Gastroesophageal sphincter (tissue), 4 donors: ENCODE measurements at regions not wholly inside any gene's neighbourhood (a gene's known extent, or its start where the extent isn't known, plus 50 kb on each side); places are given as distances from the start of the nearest gene placed in this dataset.

Experiments
- ATAC-seq: fragments of 150-250 bp; one replicate; pipeline ENCODE4 v1.9.1; 2016; ENCODE audit warnings: mild to moderate bottlenecking, moderate library complexity
- H3K27ac ChIP-seq, 4 donors: fragments of 200-600 bp; sonication (generic) in 3 of 4; 1 replicate in 3 of 4; 2 replicates in 1 of 4; pipeline ENCODE4 v1.5.1; 2016 to 2019
- H3K27me3 ChIP-seq: fragments of 200-600 bp; sonication (generic); one replicate; pipeline ENCODE4 v1.5.1; 2019
- H3K36me3 ChIP-seq, 2 donors: fragments of 200-600 bp; sonication (generic); one replicate each; pipeline ENCODE4 v1.5.1; 2019; ENCODE audit warnings: control low read depth in 1 of 2
- H3K4me1 ChIP-seq, 3 donors: fragments of 200-600 bp; sonication (generic); 1 replicate in 2 of 3; 2 replicates in 1 of 3; pipeline ENCODE4 v1.5.1; 2016 to 2019; ENCODE audit warnings: control low read depth in 2 of 3
- H3K4me3 ChIP-seq, 2 donors: fragments of 200-600 bp; sonication (generic); one replicate each; pipeline ENCODE4 v1.5.1; 2019; ENCODE audit warnings: mild to moderate bottlenecking in 1 of 2, moderate library complexity in 1 of 2
- H3K9me3 ChIP-seq, 3 donors: fragments of 200-600 bp; sonication (generic); one replicate each; pipeline ENCODE4 v1.5.1; 2017 to 2019; ENCODE audit warnings: control low read depth in 2 of 3
- EP300 ChIP-seq: sonication (generic); formaldehyde crosslinking; IDR thresholded peaks from one replicate; pipeline ENCODE4 v1.6.1; 2017; ENCODE audit warnings: antibody characterized with exemption, mild to moderate bottlenecking
- POLR2A ChIP-seq, 2 donors: fragments of 450-650 bp; IDR thresholded peaks; one replicate each; pipeline ENCODE4 v1.6.1; 2017; ENCODE audit warnings: antibody characterized with exemption in 2 of 2, mild to moderate bottlenecking in 2 of 2, moderate library complexity in 1 of 2
- POLR2AphosphoS5 ChIP-seq: sonication (generic); formaldehyde crosslinking; IDR thresholded peaks from one replicate; pipeline ENCODE4 v1.6.1; 2017; ENCODE audit warnings: antibody characterized with exemption
- WGBS, 2 donors: methylation state at CpG; one replicate each; pipeline ENCODE4 v1.1.5; 2018; ENCODE audit warnings: low coverage in 1 of 2; 5-methylcytosine and 5-hydroxymethylcytosine counted together
- TF ChIP-seq, protein P1 (sequence below), 4 experiments: fragments of 200-600 bp in 2 of 4; fragments of 450-650 bp in 2 of 4; sonication (generic) in 1 of 4; IDR thresholded peaks; one replicate each; pipeline ENCODE4 v1.5.1; 2017 to 2019; ENCODE audit warnings: antibody characterized with exemption in 4 of 4, mild to moderate bottlenecking in 2 of 4, moderate library complexity in 2 of 4

DNA sequence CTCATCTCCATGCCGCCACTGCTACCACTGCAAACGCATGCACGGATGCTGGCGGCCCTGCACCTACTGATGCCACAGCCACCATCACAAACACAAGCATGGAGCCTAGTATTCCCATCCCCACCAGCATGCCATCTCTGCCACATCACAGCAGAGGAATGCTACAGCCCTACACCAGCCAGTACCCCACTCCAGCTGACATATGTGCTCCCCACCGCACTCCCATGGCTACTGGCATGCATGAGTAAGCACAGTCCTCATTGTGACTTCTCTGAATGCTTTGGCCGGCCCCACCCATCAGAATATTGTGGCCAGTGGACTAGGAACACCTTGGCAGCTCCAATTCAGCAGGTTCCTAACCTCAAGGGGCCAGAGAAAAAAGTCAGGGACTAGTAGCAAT is 705.5 kb downstream of the POM121L12 start:
- no peaks in the 10 kb centered on the region for H3K4me1 ChIP-seq
- ATAC-seq: no peak
- H3K27ac ChIP-seq: no peak overlapping the region
- TF ChIP-seq EP300: no peak
- TF ChIP-seq POLR2A (IDR thresholded peaks at IDR 0.05): no peak
- TF ChIP-seq, protein P1, sequence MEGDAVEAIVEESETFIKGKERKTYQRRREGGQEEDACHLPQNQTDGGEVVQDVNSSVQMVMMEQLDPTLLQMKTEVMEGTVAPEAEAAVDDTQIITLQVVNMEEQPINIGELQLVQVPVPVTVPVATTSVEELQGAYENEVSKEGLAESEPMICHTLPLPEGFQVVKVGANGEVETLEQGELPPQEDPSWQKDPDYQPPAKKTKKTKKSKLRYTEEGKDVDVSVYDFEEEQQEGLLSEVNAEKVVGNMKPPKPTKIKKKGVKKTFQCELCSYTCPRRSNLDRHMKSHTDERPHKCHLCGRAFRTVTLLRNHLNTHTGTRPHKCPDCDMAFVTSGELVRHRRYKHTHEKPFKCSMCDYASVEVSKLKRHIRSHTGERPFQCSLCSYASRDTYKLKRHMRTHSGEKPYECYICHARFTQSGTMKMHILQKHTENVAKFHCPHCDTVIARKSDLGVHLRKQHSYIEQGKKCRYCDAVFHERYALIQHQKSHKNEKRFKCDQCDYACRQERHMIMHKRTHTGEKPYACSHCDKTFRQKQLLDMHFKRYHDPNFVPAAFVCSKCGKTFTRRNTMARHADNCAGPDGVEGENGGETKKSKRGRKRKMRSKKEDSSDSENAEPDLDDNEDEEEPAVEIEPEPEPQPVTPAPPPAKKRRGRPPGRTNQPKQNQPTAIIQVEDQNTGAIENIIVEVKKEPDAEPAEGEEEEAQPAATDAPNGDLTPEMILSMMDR (IDR thresholded peaks at IDR 0.05): no peak
- no peak for TF ChIP-seq POLR2AphosphoS5
- no peaks in the 10 kb centered on the region for H3K36me3 ChIP-seq
- H3K4me3 ChIP-seq: no peak overlapping the region
- peaks cover 0 to 8% (median 0%) of the 10 kb centered on the region in 3 donors for H3K9me3 ChIP-seq
- H3K27me3 ChIP-seq: no peaks in the 10 kb centered on the region
- WGBS, 2 donors: 98% methylated on average over 4 of the region's 6 CpGs; no CpG with 5 or more reads in 1 of the 2 donors

DNA sequence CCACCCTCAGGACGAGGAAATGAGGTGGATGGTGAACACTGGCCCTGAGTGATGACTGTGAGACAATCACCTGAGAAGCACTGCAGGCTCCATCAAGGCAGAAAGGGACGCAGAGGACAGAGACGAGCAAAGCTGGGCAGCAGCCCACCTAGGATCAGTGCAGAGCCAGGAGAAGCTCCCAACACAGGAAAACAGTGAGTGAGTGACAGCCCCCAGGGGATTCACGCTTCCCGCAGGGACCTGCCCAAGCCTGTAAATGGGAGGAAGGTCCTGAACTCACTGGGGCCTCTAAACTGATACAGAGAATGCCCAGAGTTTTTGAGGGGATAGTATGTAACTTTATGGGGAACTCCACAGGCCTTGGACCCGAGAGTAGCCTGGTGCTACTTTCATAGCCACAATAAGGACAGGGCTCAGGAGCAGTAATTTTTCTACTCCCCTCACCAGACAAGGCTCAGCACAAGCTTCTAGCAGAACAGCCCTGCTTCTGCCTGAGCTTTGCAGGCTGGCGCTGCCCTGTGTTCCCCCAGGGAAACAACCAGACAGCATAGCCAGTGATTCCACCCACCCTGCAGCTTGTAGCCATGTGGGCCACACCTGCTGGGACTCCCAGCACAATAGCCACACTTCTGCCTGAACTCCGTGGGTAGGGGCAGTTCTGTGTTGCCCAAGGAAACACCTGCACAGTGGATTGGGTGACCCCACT is 708.4 kb downstream of the POM121L12 start:
- WGBS, 2 donors: 64 to 75% methylated on average over 3 to 6 of the region's 8 CpGs
- Histone ChIP-seq H3K4me1 (no peaks in the 10 kb centered on the region), H3K36me3 (no peaks in the 10 kb centered on the region), H3K4me3 (no peak overlapping the region), H3K9me3 (peaks cover 0 to 11% (median 0%) of the 10 kb centered on the region in 3 donors), H3K27me3 (no peaks in the 10 kb centered on the region), H3K27ac (no peak overlapping the region)
- TF ChIP-seq EP300 (no peak), POLR2A (IDR thresholded peaks at IDR 0.05) (no peak), POLR2AphosphoS5 (no peak)
- TF ChIP-seq, protein P1 (IDR thresholded peaks at IDR 0.05): no peak
- no peak for ATAC-seq

DNA sequence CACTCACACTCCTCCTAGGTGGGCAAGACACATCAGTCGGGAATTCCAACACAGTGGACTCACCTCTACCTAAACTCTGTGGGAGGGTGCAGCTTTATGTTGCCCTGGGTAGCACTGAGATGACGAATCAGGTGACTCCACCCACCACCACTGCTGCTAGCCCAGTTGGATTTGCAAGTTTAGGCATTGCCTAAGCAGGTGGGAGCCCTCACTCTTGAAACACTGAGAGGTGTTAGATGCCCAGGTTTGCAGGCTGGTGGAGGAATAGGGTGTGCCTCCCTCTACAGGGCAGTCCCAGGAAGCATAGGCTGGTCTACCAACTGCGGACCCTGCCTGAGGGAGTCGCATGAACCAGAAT is 708.9 kb downstream of the POM121L12 start:
- H3K9me3 ChIP-seq: peaks cover 0 to 11% (median 0%) of the 10 kb centered on the region in 3 donors
- WGBS, 2 donors: 100% methylated on average over 1 of the region's 4 CpGs; no CpG with 5 or more reads in 1 of the 2 donors
- H3K36me3 ChIP-seq: no peaks in the 10 kb centered on the region
- TF ChIP-seq, protein P1 (IDR thresholded peaks at IDR 0.05): no peak
- no peak for ATAC-seq
- no peaks in the 10 kb centered on the region for H3K27me3 ChIP-seq
- H3K4me1 ChIP-seq: no peaks in the 10 kb centered on the region
- no peak overlapping the region for H3K27ac ChIP-seq
- no peak overlapping the region for H3K4me3 ChIP-seq

DNA sequence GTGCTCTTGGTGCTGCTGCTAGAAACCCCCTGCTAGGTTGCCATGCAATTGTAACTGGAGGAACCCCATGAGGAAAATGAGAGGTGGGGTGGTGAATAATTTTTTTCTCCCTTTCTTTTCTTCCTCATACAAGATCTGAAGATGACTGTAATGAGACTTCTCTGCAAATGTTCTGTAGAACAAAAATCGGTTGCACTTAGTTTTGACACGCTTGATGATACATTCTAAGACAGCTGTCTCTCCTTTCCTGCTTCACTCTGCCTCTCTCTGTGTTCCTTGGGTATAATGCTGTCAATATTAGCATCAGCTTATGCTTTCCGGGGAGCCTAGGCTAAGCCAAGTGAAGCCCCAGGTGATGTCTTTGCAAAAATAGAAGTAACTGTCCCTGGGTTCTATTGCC is 721.5 kb downstream of the POM121L12 start:
- no peak overlapping the region for H3K27ac ChIP-seq
- ATAC-seq: no peak
- WGBS, 2 donors: 81 to 94% methylated on average over 3 of the region's 3 CpGs
- no peak overlapping the region for H3K4me3 ChIP-seq
- H3K27me3 ChIP-seq: no peaks in the 10 kb centered on the region
- TF ChIP-seq, protein P1 (IDR thresholded peaks at IDR 0.05): no peak
- no peak for TF ChIP-seq POLR2AphosphoS5
- TF ChIP-seq POLR2A (IDR thresholded peaks at IDR 0.05): no peak
- TF ChIP-seq EP300: no peak
- H3K36me3 ChIP-seq: no peaks in the 10 kb centered on the region
- no peaks in the 10 kb centered on the region for H3K9me3 ChIP-seq
- H3K4me1 ChIP-seq: no peaks in the 10 kb centered on the region

DNA sequence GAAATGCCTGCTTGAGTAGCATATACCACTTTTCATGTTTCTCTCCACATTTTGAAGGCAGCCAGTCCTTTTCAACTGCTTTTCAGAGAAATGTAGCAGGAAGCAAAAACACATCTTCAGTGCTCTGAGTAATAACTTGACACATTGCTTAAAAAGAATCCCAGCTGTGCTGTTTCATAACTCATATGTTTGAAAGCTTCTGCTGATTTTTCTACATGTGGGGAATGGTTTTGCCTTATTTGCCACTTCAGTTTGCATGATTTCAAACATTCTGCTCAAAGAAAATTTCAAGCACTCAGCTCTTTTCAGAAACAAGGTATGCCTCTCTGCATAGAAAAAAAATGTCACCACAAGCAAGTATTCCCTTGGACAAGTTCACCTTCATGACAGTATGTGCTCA is 732.8 kb downstream of the POM121L12 start:
- Histone ChIP-seq H3K36me3 (no peaks in the 10 kb centered on the region), H3K9me3 (peaks cover 0 to 8% (median 0%) of the 10 kb centered on the region in 3 donors), H3K4me3 (no peak overlapping the region), H3K4me1 (no peaks in the 10 kb centered on the region), H3K27ac (no peak overlapping the region), H3K27me3 (no peaks in the 10 kb centered on the region)
- TF ChIP-seq POLR2AphosphoS5: no peak
- no peak for TF ChIP-seq EP300
- TF ChIP-seq POLR2A (IDR thresholded peaks at IDR 0.05): no peak
- TF ChIP-seq, protein P1 (IDR thresholded peaks at IDR 0.05): no peak
- no peak for ATAC-seq
